ENCODE measurements at regions not wholly inside any gene's neighbourhood (a gene's known extent, or its start where the extent isn't known, plus 50 kb on each side); places are given as distances from the start of the nearest gene placed in this dataset.

DNA sequence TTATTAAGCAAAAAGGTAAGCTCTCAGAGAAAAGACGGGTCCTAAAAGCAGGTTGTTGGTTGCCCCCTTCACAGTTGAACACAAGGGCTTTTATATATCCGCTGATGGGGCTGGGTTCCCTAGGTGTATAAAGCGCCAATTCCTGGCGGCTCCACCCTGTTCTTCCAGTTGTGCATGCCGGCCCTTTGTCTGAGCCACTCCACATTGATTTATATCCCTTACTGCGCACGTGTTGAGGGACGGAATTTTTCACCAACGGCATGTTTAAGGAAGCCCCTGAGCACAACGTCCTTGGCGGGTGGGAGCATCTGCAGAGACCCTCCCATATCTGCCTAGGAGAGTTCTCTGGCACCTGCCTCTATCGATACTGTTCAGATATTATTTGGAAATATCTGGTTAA is 135.7 kb downstream of the DTHD1 start:
- no peak for ATAC-seq (ENCODE audit: insufficient number of reproducible peaks, low FRiP score, low read depth)
- DNase-seq (ENCODE audit: low spot score): no peak
- Histone ChIP-seq H3K9me3 (no peaks in the 10 kb centered on the region), H3K4me1 (ENCODE audit: control insufficient read depth in 1 of 2, low read depth in 2 of 2) (no peaks in the 10 kb centered on the region), H3K4me3 (no peak overlapping the region), H3K27me3 (replicated peaks; ENCODE audit: insufficient read depth) (no peaks in the 10 kb centered on the region), H3K36me3 (no peaks in the 10 kb centered on the region), H3K27ac (no peak overlapping the region)
- TF ChIP-seq, protein P1, sequence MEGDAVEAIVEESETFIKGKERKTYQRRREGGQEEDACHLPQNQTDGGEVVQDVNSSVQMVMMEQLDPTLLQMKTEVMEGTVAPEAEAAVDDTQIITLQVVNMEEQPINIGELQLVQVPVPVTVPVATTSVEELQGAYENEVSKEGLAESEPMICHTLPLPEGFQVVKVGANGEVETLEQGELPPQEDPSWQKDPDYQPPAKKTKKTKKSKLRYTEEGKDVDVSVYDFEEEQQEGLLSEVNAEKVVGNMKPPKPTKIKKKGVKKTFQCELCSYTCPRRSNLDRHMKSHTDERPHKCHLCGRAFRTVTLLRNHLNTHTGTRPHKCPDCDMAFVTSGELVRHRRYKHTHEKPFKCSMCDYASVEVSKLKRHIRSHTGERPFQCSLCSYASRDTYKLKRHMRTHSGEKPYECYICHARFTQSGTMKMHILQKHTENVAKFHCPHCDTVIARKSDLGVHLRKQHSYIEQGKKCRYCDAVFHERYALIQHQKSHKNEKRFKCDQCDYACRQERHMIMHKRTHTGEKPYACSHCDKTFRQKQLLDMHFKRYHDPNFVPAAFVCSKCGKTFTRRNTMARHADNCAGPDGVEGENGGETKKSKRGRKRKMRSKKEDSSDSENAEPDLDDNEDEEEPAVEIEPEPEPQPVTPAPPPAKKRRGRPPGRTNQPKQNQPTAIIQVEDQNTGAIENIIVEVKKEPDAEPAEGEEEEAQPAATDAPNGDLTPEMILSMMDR (IDR thresholded peaks at IDR 0.05): no peak

DNA sequence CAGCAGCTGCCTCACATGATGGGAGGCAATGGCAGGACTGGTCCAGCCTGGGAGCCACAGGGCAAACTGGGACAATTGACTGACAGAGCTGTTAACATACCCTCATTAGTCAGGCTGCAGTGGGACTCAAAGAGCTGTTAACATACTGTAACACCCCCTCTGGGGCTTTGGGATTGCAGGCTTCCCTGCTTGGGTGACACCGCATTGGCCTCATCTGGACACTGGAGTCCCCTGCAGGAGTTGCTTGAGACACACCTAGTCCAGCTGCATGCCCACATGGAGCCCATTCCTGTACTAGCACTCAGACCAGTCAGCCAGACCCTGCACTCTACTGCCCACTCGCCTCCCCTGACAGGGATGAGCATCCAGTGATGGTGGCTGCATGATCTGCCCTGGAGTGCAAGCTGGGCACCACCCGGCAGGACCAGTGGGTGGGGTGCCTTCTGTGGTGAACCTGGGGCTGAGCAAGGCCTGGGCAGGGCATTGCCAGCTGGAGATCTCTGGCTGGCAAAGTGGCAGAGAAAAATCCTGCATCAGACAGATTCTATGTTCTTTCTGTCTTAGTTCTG is 138.8 kb downstream of the DTHD1 start:
- no peaks in the 10 kb centered on the region for H3K36me3 ChIP-seq
- no peaks in the 10 kb centered on the region for H3K9me3 ChIP-seq
- DNase-seq (ENCODE audit: low spot score): no peak
- no peak for ATAC-seq (ENCODE audit: insufficient number of reproducible peaks, low FRiP score, low read depth)
- H3K4me3 ChIP-seq: no peak overlapping the region
- H3K27ac ChIP-seq: no peak overlapping the region
- H3K27me3 ChIP-seq (replicated peaks; ENCODE audit: insufficient read depth): no peaks in the 10 kb centered on the region
- TF ChIP-seq, protein P1 (IDR thresholded peaks at IDR 0.05): no peak
- no peaks in the 10 kb centered on the region for H3K4me1 ChIP-seq (ENCODE audit: control insufficient read depth in 1 of 2, low read depth in 2 of 2)

DNA sequence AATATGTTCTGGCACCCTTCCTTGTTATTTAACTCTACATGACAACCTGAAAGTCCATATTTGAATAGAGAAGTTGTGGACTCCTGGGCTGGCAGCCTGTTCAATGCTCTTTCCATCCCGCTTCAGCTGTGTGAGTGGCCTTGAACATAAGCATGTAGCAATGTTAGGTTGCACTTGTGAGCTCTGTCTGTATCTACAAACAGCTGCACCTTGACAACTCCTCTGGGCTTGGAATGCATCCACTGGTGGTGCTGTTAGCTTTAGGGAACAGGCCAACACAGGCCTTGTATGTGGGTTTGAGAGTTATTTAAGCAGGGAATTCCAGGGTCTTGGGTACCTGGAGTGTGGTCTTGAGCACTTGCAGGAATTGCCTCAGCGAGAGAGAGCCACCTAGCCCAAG is 141.2 kb downstream of the DTHD1 start:
- Histone ChIP-seq H3K27ac (no peak overlapping the region), H3K36me3 (no peaks in the 10 kb centered on the region), H3K4me3 (no peak overlapping the region), H3K9me3 (no peaks in the 10 kb centered on the region), H3K4me1 (ENCODE audit: control insufficient read depth in 1 of 2, low read depth in 2 of 2) (no peaks in the 10 kb centered on the region), H3K27me3 (replicated peaks; ENCODE audit: insufficient read depth) (no peaks in the 10 kb centered on the region)
- no peak for DNase-seq (ENCODE audit: low spot score)
- TF ChIP-seq, protein P1 (IDR thresholded peaks at IDR 0.05): no peak
- no peak for ATAC-seq (ENCODE audit: insufficient number of reproducible peaks, low FRiP score, low read depth)

DNA sequence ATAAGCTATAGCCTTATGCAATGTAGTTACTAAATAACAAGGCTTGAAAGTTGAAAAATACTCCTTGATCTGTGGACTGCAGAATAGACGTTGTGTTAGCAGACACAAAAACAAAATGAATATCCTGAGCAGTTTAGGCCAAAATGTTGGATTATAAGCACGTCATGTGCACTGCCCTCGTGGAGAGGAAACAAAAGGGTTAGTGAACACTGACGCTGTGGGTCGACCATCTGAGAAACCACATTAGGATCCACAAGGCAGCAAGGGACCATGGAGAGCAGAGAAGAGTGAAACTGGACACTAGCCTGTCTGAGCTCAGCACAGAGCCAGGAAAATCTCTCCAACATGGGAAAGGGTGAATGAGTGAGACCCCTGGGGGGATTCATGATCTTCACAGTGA is 145.3 kb downstream of the DTHD1 start:
- H3K36me3 ChIP-seq: no peaks in the 10 kb centered on the region
- TF ChIP-seq, protein P1 (IDR thresholded peaks at IDR 0.05): no peak
- H3K27me3 ChIP-seq (replicated peaks; ENCODE audit: insufficient read depth): no peaks in the 10 kb centered on the region
- no peaks in the 10 kb centered on the region for H3K4me1 ChIP-seq (ENCODE audit: control insufficient read depth in 1 of 2, low read depth in 2 of 2)
- no peak for DNase-seq (ENCODE audit: low spot score)
- H3K9me3 ChIP-seq: no peaks in the 10 kb centered on the region
- H3K27ac ChIP-seq: no peak overlapping the region
- H3K4me3 ChIP-seq: no peak overlapping the region
- ATAC-seq (ENCODE audit: insufficient number of reproducible peaks, low FRiP score, low read depth): no peak

DNA sequence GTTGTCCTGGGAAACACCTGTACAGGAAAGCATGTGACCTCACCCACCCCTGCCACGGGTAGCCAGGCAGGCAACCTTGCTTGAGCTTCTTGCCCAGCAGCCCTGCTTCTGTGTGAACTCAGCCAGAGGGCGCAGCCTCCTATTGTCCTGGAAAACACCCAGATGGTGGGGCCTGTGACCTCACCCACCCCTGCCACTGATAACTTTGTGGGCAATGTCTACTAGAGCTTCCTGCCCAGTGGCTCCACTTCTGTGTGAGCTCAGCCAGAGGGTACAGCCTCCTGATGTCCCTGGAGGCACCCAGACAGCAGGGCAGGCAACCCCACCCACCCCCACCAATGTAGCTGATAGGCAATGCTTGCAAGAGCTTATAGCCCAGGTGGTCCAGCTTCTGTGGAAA is 146.3 kb downstream of the DTHD1 start:
- TF ChIP-seq, protein P1 (IDR thresholded peaks at IDR 0.05): no peak
- Histone ChIP-seq H3K36me3 (no peaks in the 10 kb centered on the region), H3K9me3 (no peaks in the 10 kb centered on the region), H3K27ac (no peak overlapping the region), H3K4me1 (ENCODE audit: control insufficient read depth in 1 of 2, low read depth in 2 of 2) (no peaks in the 10 kb centered on the region), H3K27me3 (replicated peaks; ENCODE audit: insufficient read depth) (no peaks in the 10 kb centered on the region), H3K4me3 (no peak overlapping the region)
- ATAC-seq (ENCODE audit: insufficient number of reproducible peaks, low FRiP score, low read depth): no peak
- no peak for DNase-seq (ENCODE audit: low spot score)
